MM.1S (cell line): ENCODE measurements at regions not wholly inside any gene's neighbourhood (a gene's known extent, or its start where the extent isn't known, plus 50 kb on each side); places are given as distances from the start of the nearest gene placed in this dataset.

Experiments used
- CTCF ChIP-seq: fragments of 300-600 bp; sonication (generic); IDR thresholded peaks from 2 replicates; pipeline ENCODE4 v1.5.1; 2016; ENCODE audit warnings: antibody characterized with exemption, low read length, mixed read lengths
- EZH2 ChIP-seq: fragments of 300-600 bp; sonication (generic); optimal IDR thresholded peaks from 2 replicates; pipeline ENCODE3; 2017; ENCODE audit warnings: low read depth, mild to moderate bottlenecking, antibody characterized with exemption, low read length, mixed read lengths
- EZH2phosphoT487 ChIP-seq: fragments of 300-600 bp; sonication (generic); IDR thresholded peaks from 2 replicates; pipeline ENCODE4 v1.6.1; 2018; ENCODE audit warnings: antibody characterized with exemption, low read length

- TF ChIP-seq CTCF (no peak), EZH2 (no peak), EZH2phosphoT487 (no peak)
Measured at GRCh38 chr2:120876526-120877280, 141.0 kb downstream of the GLI2 start.
